RWPE2 (cell line): ENCODE measurements at regions not wholly inside any gene's neighbourhood (a gene's known extent, or its start where the extent isn't known, plus 50 kb on each side); places are given as distances from the start of the nearest gene placed in this dataset.

Experiments
- ATAC-seq: fragments of 200-7000 bp; cut with Tn5 transposase; 3 replicates; pipeline ENCODE4 v1.9.1; 2021; ENCODE audit warnings: low read depth
- DNase-seq: peaks from one replicate; pipeline ENCODE4 v3.0.0-alpha.2; 2020; ENCODE audit warnings: low spot score
- H3K27ac ChIP-seq: fragments of 450-650 bp; 2 replicates; pipeline ENCODE4 v1.5.1; 2017; ENCODE audit warnings: mild to moderate bottlenecking; ENCODE audit not compliant: poor library complexity, severe bottlenecking
- H3K27me3 ChIP-seq: fragments of 250-450 bp; sonication (Bioruptor Pico); 2 replicates; pipeline ENCODE4 v1.5.1; 2021; ENCODE audit warnings: mild to moderate bottlenecking, moderate library complexity; ENCODE audit not compliant: insufficient read depth, poor library complexity, severe bottlenecking
- H3K36me3 ChIP-seq: fragments of 250-450 bp; sonication (Bioruptor Pico); 2 replicates; pipeline ENCODE4 v1.5.1; 2020; ENCODE audit warnings: low read depth, mild to moderate bottlenecking, moderate library complexity
- H3K4me1 ChIP-seq: fragments of 250-450 bp; sonication (Bioruptor Pico); 2 replicates; pipeline ENCODE4 v1.5.1; 2021; ENCODE audit warnings: mild to moderate bottlenecking, moderate library complexity; ENCODE audit not compliant: insufficient read depth, poor library complexity, severe bottlenecking
- H3K4me3 ChIP-seq: fragments of 250-450 bp; sonication (Bioruptor Pico); 2 replicates; pipeline ENCODE4 v1.5.1; 2021; ENCODE audit warnings: mild to moderate bottlenecking, moderate library complexity; ENCODE audit not compliant: severe bottlenecking
- H3K9me3 ChIP-seq: fragments of 250-450 bp; sonication (Bioruptor Pico); 2 replicates; pipeline ENCODE4 v1.5.1; 2021; ENCODE audit warnings: mild to moderate bottlenecking, moderate library complexity; ENCODE audit not compliant: severe bottlenecking
- CTCF ChIP-seq: fragments of 450-650 bp; IDR thresholded peaks from one replicate; pipeline ENCODE4 v1.5.1; 2017; ENCODE audit warnings: mild to moderate bottlenecking, moderate library complexity; ENCODE audit not compliant: poor library complexity, severe bottlenecking

GRCh38 chr13:75149776-75150175 is 332.2 kb downstream of the TBC1D4 start:
- no peak for TF ChIP-seq CTCF
- ATAC-seq (no peak), DNase-seq (no peak)
- Histone ChIP-seq H3K27ac (no peak overlapping the region), H3K27me3 (no peaks in the 10 kb centered on the region), H3K36me3 (no peaks in the 10 kb centered on the region), H3K9me3 (no peaks in the 10 kb centered on the region), H3K4me3 (no peak overlapping the region), H3K4me1 (no peaks in the 10 kb centered on the region)

- Histone ChIP-seq H3K27ac (no peak overlapping the region), H3K9me3 (no peaks in the 10 kb centered on the region), H3K36me3 (no peaks in the 10 kb centered on the region), H3K4me1 (no peaks in the 10 kb centered on the region), H3K27me3 (no peaks in the 10 kb centered on the region), H3K4me3 (no peak overlapping the region)
- TF ChIP-seq CTCF: no peak
- DNase-seq: no peak
- ATAC-seq: no peak
Measured at GRCh38 chr13:75147946-75148345, 334.0 kb downstream of the TBC1D4 start.

- H3K4me3 ChIP-seq: no peak overlapping the region
- H3K36me3 ChIP-seq: no peaks in the 10 kb centered on the region
- TF ChIP-seq CTCF: no peak
- ATAC-seq: no peak
- H3K4me1 ChIP-seq: no peaks in the 10 kb centered on the region
- H3K27ac ChIP-seq: no peak overlapping the region
- H3K9me3 ChIP-seq: no peaks in the 10 kb centered on the region
- DNase-seq: no peak
- no peaks in the 10 kb centered on the region for H3K27me3 ChIP-seq
Measured at GRCh38 chr13:75146436-75146835, 335.5 kb downstream of the TBC1D4 start.

- Histone ChIP-seq H3K9me3 (no peaks in the 10 kb centered on the region), H3K36me3 (no peaks in the 10 kb centered on the region), H3K4me3 (no peak overlapping the region), H3K27ac (no peak overlapping the region), H3K27me3 (no peaks in the 10 kb centered on the region), H3K4me1 (no peaks in the 10 kb centered on the region)
- no peak for TF ChIP-seq CTCF
- DNase-seq (no peak), ATAC-seq (no peak)
Measured at GRCh38 chr13:75145927-75146326, 336.0 kb downstream of the TBC1D4 start.

GRCh38 chr13:75139291-75139690 is 342.7 kb downstream of the TBC1D4 start:
- DNase-seq: no peak
- Histone ChIP-seq H3K27me3 (no peaks in the 10 kb centered on the region), H3K4me3 (no peak overlapping the region), H3K4me1 (peaks cover 11% of the 10 kb centered on the region), H3K36me3 (no peaks in the 10 kb centered on the region), H3K27ac (no peak overlapping the region), H3K9me3 (no peaks in the 10 kb centered on the region)
- ATAC-seq: no peak
- TF ChIP-seq CTCF: no peak
